Naive thymus-derived CD8-positive, alpha-beta T cell (primary cell): ENCODE measurements at regions not wholly inside any gene's neighbourhood (a gene's known extent, or its start where the extent isn't known, plus 50 kb on each side); places are given as distances from the start of the nearest gene placed in this dataset.
"Not testable (repeated sequence)": the region's sequence is repeated elsewhere in the genome, so short reads cannot be mapped to it uniquely, and the experiment has no call there.

ENCODE experiments used
- ATAC-seq, 2 donors: fragments of 150-1000 bp; cut with Tn5 transposase in 1 of 2; sonication (Bioruptor Pico), chemical (Tn5 transposase) in 1 of 2; 1 replicate in 1 of 2; 2 replicates in 1 of 2; pipeline ENCODE4 v1.10.0; 2021; ENCODE audit warnings: mild to moderate bottlenecking in 2 of 2, moderate library complexity in 2 of 2
- POLR2A ChIA-PET: fragments of 350-600 bp; sonication (Branson Sonifier 250); formaldehyde crosslinking; loops from one replicate; lab custom pipeline; 2021; ENCODE audit warnings: antibody characterized with exemption; lab: Charles Lee
- DNase-seq, 10 donors: peaks; one replicate each; pipeline versions ENCODE4 v3.0.0 to v3.0.0-alpha.2; 2020 to 2022
- H3K27ac Mint-ChIP-seq, 10 donors: one replicate each; pipeline ENCODE4 v1.8.0; 2020 to 2022; ENCODE audit warnings: mild to moderate bottlenecking in 10 of 10, mixed read lengths in 10 of 10, moderate library complexity in 4 of 10, inconsistent platforms in 1 of 10
- H3K27me3 Mint-ChIP-seq, 5 donors: one replicate each; pipeline ENCODE4 v1.8.0; 2021 to 2022; ENCODE audit warnings: mixed read lengths in 5 of 5
- H3K36me3 Mint-ChIP-seq, 3 donors: one replicate each; pipeline ENCODE4 v1.8.0; 2020 to 2022; ENCODE audit warnings: mixed read lengths in 3 of 3, mild to moderate bottlenecking in 2 of 3, inconsistent platforms in 1 of 3
- H3K4me1 Mint-ChIP-seq, 4 donors: one replicate each; pipeline ENCODE4 v1.8.0; 2021 to 2022; ENCODE audit warnings: mixed read lengths in 4 of 4
- H3K4me3 Mint-ChIP-seq, 10 donors: one replicate each; pipeline ENCODE4 v1.8.0; 2020 to 2022; ENCODE audit warnings: mild to moderate bottlenecking in 10 of 10, mixed read lengths in 10 of 10, moderate library complexity in 6 of 10, inconsistent platforms in 1 of 10
- H3K9me3 Mint-ChIP-seq, 9 donors: one replicate each; pipeline ENCODE4 v1.8.0; 2020 to 2022; ENCODE audit warnings: mixed read lengths in 9 of 9, mild to moderate bottlenecking in 3 of 9, inconsistent platforms in 1 of 9, moderate library complexity in 1 of 9

DNA sequence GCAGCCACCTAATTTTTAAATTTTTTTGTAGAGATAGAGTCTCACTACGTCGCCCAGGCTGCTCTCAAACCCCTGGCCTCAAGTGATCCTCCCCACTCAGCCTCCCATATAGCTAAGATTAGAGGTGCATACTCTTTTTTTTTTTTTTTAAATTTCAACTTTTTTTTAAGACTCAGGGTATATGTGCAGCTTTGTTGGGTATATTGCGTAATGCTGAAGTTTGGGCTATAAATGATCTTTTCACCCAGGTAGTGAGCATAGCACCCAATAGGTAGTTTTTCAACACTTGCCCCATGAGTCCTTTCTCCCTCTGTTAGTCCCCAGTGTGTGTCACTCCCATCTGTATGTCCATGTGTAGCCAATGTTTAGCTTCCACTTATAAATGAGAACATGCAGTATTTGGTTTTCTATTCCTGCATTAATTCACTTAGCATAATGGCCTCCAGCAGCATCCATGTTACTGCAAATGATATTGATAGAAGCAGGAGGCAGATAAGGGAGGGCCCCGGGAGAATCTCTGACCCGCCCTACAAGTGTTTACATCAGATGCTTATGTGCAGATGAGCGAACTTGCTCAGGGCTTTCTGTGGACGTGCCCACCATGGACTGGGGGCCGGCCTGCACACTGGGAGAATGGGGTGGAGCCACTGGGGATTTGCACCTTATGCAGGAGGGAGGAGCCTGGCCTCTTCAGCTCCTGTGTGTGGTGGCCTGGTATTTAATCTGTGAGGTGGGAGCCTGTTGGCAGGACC lies 110.3 kb upstream of the ZKSCAN2 start:
- POLR2A ChIA-PET, result no interaction called here
- DNase-seq, result no peak

DNA sequence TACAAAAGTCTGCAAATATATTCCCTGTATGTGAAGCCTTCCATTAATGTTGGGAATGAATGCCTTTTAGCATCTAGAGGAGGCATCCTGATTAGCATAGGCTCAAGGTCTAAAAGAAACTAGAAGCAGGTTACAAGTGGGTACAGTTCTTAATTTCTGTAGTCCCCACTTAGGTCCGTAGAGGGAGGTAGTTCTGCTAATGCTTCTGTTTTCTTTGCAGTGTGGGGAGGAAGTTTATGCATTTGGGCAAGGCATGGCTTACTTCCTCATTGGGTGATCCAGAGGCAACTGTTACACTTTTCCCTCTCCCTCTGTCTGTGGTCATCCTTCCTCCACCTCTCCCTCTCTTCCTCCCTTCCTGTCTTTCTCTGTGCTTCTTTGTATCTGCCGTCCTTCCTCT lies 108.4 kb upstream of the ZKSCAN2 start:
- Mint-ChIP-seq H3K27me3 (peaks cover 5 to 51% (median 15%) of the 10 kb centered on the region in 5 donors), H3K36me3 (peaks cover 0 to 4% (median 0%) of the 10 kb centered on the region in 3 donors), H3K27ac (no peak overlapping the region), H3K9me3 (peaks cover 0 to 6% (median 0%) of the 10 kb centered on the region in 9 donors), H3K4me3 (no peak overlapping the region), H3K4me1 (peaks cover 0 to 4% (median 0%) of the 10 kb centered on the region in 4 donors)
- DNase-seq (no peak), ATAC-seq (no peak)
- POLR2A ChIA-PET, result no interaction called here

More for the DNA sequence above, 110.3 kb upstream of the ZKSCAN2 start:
- Mint-ChIP-seq H3K27ac (no peak overlapping the region), H3K4me1 (peaks cover 0 to 6% (median 0%) of the 10 kb centered on the region in 4 donors), H3K36me3 (peaks cover 0 to 4% (median 0%) of the 10 kb centered on the region in 3 donors), H3K27me3 (peaks cover 5 to 51% (median 14%) of the 10 kb centered on the region in 5 donors), H3K4me3 (no peak overlapping the region), H3K9me3 (peaks cover 0 to 6% (median 0%) of the 10 kb centered on the region in 9 donors)
- ATAC-seq, result no peak

DNA sequence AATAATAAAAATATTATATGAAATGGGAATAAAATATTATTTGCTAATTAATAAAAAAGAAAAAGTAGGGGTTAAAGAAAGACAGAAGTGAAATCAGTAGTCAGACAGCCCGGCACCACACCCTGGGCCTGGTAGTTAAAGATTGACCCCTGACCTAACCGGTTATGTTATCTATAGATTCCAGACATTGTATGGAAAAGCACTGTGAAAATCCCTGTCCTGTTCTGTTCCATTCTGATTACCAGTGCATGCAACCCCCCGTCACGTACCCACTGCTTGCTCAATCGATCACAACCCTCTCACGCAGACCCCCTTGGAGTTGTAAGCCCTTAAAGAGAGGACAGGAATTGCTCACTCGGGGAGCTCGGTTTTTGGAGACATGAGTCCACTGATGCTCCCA lies 101.9 kb upstream of the ZKSCAN2 start:
- H3K36me3 Mint-ChIP-seq, H3K9me3 Mint-ChIP-seq, H3K4me3 Mint-ChIP-seq, ATAC-seq, POLR2A ChIA-PET, H3K27ac Mint-ChIP-seq, DNase-seq, H3K4me1 Mint-ChIP-seq: not testable (repeated sequence)
- peaks cover 0 to 14% (median 4%) of the 10 kb centered on the region in 5 donors for H3K27me3 Mint-ChIP-seq

DNA sequence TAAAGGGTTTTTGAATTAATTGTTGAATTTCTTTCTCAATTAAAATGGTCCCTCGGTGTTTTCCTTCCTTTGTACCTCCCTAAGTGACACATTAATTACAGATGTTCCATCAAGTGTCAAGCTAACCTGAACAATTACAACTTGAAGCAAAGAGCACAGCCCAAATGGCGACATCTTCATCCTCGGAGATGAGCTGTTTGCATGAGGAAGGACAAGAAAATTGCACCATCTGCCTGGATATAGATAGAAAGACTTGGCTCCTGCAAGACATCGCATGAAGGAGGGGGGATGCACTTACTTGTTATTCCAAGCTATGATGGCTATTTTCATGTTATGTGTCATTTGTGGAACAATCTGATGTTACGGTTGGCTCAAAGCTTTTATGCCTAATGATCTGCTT lies 86.4 kb upstream of the ZKSCAN2 start:
- no peaks in the 10 kb centered on the region for H3K36me3 Mint-ChIP-seq
- POLR2A ChIA-PET, result no interaction called here
- no peak for DNase-seq
- no peak for ATAC-seq
- H3K27me3 Mint-ChIP-seq, result peaks cover 14 to 39% (median 25%) of the 10 kb centered on the region in 5 donors
- H3K4me1 Mint-ChIP-seq, result no peaks in the 10 kb centered on the region
- H3K27ac Mint-ChIP-seq, result no peak overlapping the region
- H3K4me3 Mint-ChIP-seq, result no peak overlapping the region
- peaks cover 0 to 5% (median 0%) of the 10 kb centered on the region in 9 donors for H3K9me3 Mint-ChIP-seq

DNA sequence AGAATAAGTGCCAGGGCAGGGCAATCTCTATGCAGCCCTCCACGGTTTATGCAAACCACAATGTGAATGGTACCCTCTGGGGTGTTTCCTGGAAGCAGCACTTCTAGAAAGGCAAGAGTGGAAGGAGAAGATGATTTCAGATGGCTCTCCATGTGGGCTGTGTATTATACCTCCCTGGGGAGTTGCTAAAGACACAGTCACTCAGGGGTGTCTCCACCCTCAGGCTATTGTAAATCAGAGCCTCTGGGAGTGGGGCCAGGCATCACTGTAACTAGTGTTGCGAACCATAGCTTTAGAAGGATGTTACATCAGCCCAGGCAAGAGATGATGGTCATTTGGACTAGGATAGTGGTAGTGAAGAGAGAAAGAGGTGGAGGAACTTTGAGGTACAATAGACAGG lies 83.3 kb upstream of the ZKSCAN2 start:
- Mint-ChIP-seq H3K36me3 (no peaks in the 10 kb centered on the region), H3K4me3 (no peak overlapping the region), H3K9me3 (peaks cover 0 to 5% (median 0%) of the 10 kb centered on the region in 9 donors), H3K4me1 (no peaks in the 10 kb centered on the region), H3K27me3 (peaks cover 8 to 32% (median 24%) of the 10 kb centered on the region in 5 donors), H3K27ac (peak overlapping the region in 1 of 10 donors; percentile 57)
- no peak for ATAC-seq
- POLR2A ChIA-PET, result no interaction called here
- DNase-seq, result no peak

DNA sequence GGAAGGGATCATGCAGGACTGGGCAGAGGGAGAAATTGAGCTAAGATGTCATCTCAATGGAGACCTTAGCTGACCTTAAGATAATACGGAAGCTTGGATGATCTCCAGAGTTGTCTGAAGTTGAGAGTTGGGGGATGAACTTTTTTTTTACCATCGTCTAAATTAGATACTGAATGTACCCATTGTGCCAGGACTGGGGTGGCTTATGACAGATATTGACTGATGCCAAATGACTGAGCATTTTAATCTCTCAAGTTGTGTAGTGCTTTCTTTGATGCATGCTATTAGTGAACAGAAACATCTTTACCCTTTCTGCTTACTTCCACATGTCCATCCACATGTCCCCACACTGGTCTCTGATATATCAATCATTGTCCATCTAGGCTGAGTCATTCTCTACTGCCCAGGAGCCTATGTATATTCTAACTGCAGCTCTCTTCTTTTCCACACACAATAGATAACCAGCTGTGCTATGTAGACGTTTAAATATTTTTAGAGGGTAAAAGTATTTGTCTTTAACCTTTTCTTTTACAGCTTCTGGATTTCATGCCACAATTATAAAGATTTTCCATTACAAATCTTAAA lies 60.2 kb upstream of the ZKSCAN2 start:
- Mint-ChIP-seq H3K27ac (no peak overlapping the region), H3K4me1 (no peaks in the 10 kb centered on the region), H3K4me3 (no peak overlapping the region), H3K36me3 (peaks cover 5 to 44% (median 9%) of the 10 kb centered on the region in 3 donors), H3K9me3 (peaks cover 17 to 69% (median 34%) of the 10 kb centered on the region in 9 donors), H3K27me3 (peaks cover 4 to 24% (median 9%) of the 10 kb centered on the region in 5 donors)
- DNase-seq, result no peak
- POLR2A ChIA-PET, result no interaction called here
- ATAC-seq, result no peak

DNA sequence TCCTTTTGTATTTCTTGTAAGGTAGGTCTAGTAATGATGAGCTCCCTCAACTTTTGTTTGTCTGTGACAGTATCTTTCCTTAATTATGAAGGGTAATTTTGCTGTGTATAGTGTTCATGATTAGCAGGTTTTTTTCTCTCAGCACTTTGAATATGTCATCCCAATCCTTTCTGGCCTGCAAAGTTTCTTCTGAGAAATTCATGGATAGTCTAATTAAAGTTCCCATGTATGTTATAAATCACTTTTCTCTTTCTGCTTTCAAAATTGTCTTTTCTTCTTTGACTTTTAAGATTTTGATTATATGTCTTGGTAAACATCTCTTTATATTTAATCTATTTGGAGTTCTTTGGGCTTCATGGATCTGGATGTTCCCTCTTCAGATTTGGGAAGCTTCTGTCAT lies 54.3 kb upstream of the ZKSCAN2 start:
- no peak for DNase-seq
- no peaks in the 10 kb centered on the region for H3K4me1 Mint-ChIP-seq
- H3K4me3 Mint-ChIP-seq, result no peak overlapping the region
- peak overlapping the region in 1 of 10 donors; percentile 6 for H3K27ac Mint-ChIP-seq
- H3K9me3 Mint-ChIP-seq, result peaks cover 16 to 58% (median 40%) of the 10 kb centered on the region in 9 donors
- POLR2A ChIA-PET, result no interaction called here
- no peak for ATAC-seq
- peaks cover 4 to 14% (median 5%) of the 10 kb centered on the region in 5 donors for H3K27me3 Mint-ChIP-seq
- peaks cover 10 to 48% (median 31%) of the 10 kb centered on the region in 3 donors for H3K36me3 Mint-ChIP-seq

DNA sequence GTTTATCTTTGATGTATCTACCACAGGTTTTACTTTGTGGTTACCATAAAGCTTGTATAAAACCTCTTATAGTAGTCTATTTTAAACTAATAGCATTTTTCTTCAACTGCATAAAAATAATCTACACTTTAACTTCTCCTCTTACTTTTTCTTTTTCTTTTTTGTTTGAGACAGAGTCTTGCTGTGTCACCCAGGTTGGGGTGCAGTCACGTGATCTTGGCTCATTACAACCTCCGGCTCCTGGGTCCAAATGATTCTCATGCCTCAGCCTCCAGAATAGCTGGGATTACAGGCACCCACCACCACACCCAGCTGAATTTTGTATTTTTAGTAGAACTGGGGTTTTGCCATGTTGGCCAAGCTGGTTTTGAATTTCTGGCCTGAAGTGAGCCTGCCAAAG lies 53.4 kb upstream of the ZKSCAN2 start:
- H3K36me3 Mint-ChIP-seq, result peaks cover 10 to 43% (median 31%) of the 10 kb centered on the region in 3 donors
- H3K9me3 Mint-ChIP-seq, result peaks cover 13 to 53% (median 38%) of the 10 kb centered on the region in 9 donors
- no peak overlapping the region for H3K4me3 Mint-ChIP-seq
- H3K4me1 Mint-ChIP-seq, result no peaks in the 10 kb centered on the region
- POLR2A ChIA-PET, result no interaction called here
- H3K27ac Mint-ChIP-seq, result no peak overlapping the region
- H3K27me3 Mint-ChIP-seq, result peaks cover 2 to 13% (median 5%) of the 10 kb centered on the region in 5 donors
- no peak for DNase-seq
- no peak for ATAC-seq
